CD4-positive, CD25-positive, alpha-beta regulatory T cell (primary cell): ENCODE measurements at regions not wholly inside any gene's neighbourhood (a gene's known extent, or its start where the extent isn't known, plus 50 kb on each side); places are given as distances from the start of the nearest gene placed in this dataset.
"Not testable (repeated sequence)": the region's sequence is repeated elsewhere in the genome, so short reads cannot be mapped to it uniquely, and the experiment has no call there.

Source experiments
- ATAC-seq, 2 donors: fragments of 150-1000 bp; cut with Tn5 transposase; one replicate each; pipeline ENCODE4 v1.10.0; 2021; ENCODE audit warnings: low read depth in 2 of 2, moderate number of reproducible peaks in 2 of 2, moderate library complexity in 1 of 2
- DNase-seq, 3 donors: peaks; one replicate each; pipeline versions ENCODE4 v3.0.0 to v3.0.0-alpha.2; 2012 to 2022; ENCODE audit warnings: mixed read lengths in 1 of 3
- H3K27ac ChIP-seq: one replicate; pipeline ENCODE4 v1.7.0; 2013; ENCODE audit warnings: mild to moderate bottlenecking, low read length; ENCODE audit not compliant: insufficient read depth, poor library complexity, severe bottlenecking
- H3K27me3 ChIP-seq: one replicate; pipeline ENCODE4 v1.7.0; 2013; ENCODE audit warnings: low read length; ENCODE audit not compliant: control insufficient read depth, insufficient read depth
- H3K36me3 ChIP-seq: one replicate; pipeline ENCODE4 v1.7.0; 2013; ENCODE audit warnings: mild to moderate bottlenecking, low read length, moderate library complexity; ENCODE audit not compliant: control insufficient read depth, insufficient read depth
- H3K4me1 ChIP-seq: 2 replicates; pipeline ENCODE4 v1.7.0; 2013; ENCODE audit warnings: mild to moderate bottlenecking, low read length; ENCODE audit not compliant: insufficient read depth, control insufficient read depth, poor library complexity, severe bottlenecking
- H3K4me3 ChIP-seq: one replicate; pipeline ENCODE4 v1.7.0; 2013; ENCODE audit warnings: low read depth, mild to moderate bottlenecking, low read length, moderate library complexity
- H3K9me3 ChIP-seq, 2 experiments: 1 replicate in 1 of 2; 2 replicates in 1 of 2; pipeline ENCODE4 v1.7.0; 2013; ENCODE audit warnings: low read length in 2 of 2, mild to moderate bottlenecking in 1 of 2, moderate library complexity in 1 of 2; ENCODE audit not compliant: control insufficient read depth in 2 of 2
- H3K27ac Mint-ChIP-seq, 3 donors: one replicate each; pipeline ENCODE4 v1.8.0; 2020 to 2022; ENCODE audit warnings: mild to moderate bottlenecking in 3 of 3, mixed read lengths in 3 of 3, moderate library complexity in 2 of 3
- H3K27me3 Mint-ChIP-seq: one replicate; pipeline ENCODE4 v1.8.0; 2022; ENCODE audit warnings: mild to moderate bottlenecking, mixed read lengths
- H3K36me3 Mint-ChIP-seq: one replicate; pipeline ENCODE4 v1.8.0; 2020; ENCODE audit warnings: mixed read lengths
- H3K4me1 Mint-ChIP-seq, 4 donors: one replicate each; pipeline ENCODE4 v1.8.0; 2020 to 2022; ENCODE audit warnings: mixed read lengths in 4 of 4, mild to moderate bottlenecking in 1 of 4
- H3K4me3 Mint-ChIP-seq, 4 donors: one replicate each; pipeline ENCODE4 v1.8.0; 2020 to 2022; ENCODE audit warnings: mild to moderate bottlenecking in 4 of 4, mixed read lengths in 4 of 4, moderate library complexity in 3 of 4
- H3K9me3 Mint-ChIP-seq, 7 donors: one replicate each; pipeline ENCODE4 v1.8.0; 2020 to 2022; ENCODE audit warnings: mixed read lengths in 7 of 7, mild to moderate bottlenecking in 3 of 7, moderate library complexity in 2 of 7

DNA sequence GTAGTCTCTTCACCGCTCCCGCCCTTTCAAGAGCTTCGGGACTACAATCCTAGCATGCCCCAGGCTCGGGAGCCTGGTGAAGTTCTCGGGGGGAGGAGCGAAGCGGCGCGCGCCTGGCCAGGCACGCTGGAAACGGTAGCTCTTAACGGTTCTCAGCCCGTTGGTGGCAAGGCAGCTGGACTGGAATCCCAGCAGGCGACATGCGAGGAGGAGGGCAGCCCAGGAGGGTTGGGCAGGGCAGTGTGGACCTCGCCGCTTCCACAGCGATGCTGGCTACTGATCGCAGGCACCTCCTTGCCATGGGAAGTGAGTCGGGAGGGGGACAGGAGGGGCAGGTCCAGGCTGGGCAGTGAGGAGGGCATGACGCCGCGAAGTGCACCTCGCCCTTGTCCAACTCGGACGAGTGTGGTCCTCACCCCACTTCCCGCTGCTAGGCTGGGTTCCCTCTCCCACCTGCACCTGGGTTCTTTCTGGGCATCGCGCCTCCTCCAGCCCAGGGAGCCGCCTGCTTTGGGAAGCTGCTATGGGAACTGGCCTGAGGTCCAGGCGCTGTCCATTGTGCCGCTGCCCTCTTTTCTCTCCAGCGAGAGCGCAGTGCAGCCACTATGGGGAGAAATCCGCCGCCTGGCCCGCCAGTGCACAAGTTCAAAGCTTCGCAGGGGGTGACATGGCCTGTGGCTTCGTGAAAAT lies 367.8 kb upstream of the NUPR2 start:
- no peaks in the 10 kb centered on the region for H3K27me3 Mint-ChIP-seq
- H3K9me3 Mint-ChIP-seq: peaks cover 4 to 57% (median 25%) of the 10 kb centered on the region in 7 donors
- no peak overlapping the region for H3K4me3 Mint-ChIP-seq
- Histone ChIP-seq H3K27me3 (no peaks in the 10 kb centered on the region), H3K27ac (no peak overlapping the region), H3K9me3 (peaks cover 16 to 62% of the 10 kb centered on the region in 2 experiments), H3K4me3 (no peak overlapping the region), H3K36me3 (no peaks in the 10 kb centered on the region), H3K4me1 (no peaks in the 10 kb centered on the region)
- no peak for DNase-seq
- no peak overlapping the region for H3K27ac Mint-ChIP-seq
- ATAC-seq: no peak
- no peaks in the 10 kb centered on the region for H3K36me3 Mint-ChIP-seq
- no peaks in the 10 kb centered on the region for H3K4me1 Mint-ChIP-seq

DNA sequence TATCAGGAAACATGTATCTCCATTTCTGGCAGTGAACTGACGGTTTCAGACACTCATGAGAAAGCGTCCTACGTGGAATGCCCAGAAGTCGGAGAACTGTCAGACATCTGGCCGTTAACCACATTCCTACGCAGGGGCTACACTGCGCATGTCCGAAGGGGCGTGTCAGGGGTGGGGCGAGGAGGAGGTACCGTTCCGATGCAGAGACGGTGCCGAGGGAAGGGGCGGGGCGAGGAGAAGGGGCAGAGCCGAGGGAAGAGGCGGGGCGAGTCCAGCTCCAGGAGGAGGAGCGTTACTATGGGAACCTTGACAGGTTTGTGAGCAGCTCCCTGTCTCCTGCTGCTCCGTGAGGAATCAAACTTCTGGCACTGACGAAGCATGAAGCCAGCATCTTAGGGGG lies 366.9 kb upstream of the NUPR2 start:
- Histone ChIP-seq H3K4me1 (no peaks in the 10 kb centered on the region), H3K36me3 (no peaks in the 10 kb centered on the region), H3K9me3 (peaks cover 12 to 71% of the 10 kb centered on the region in 2 experiments), H3K4me3 (no peak overlapping the region), H3K27me3 (no peaks in the 10 kb centered on the region), H3K27ac (no peak overlapping the region)
- DNase-seq (no peak), ATAC-seq (no peak)
- Mint-ChIP-seq H3K27me3 (no peaks in the 10 kb centered on the region), H3K4me1 (no peaks in the 10 kb centered on the region), H3K36me3 (no peaks in the 10 kb centered on the region), H3K27ac (no peak overlapping the region), H3K9me3 (peaks cover 5 to 62% (median 22%) of the 10 kb centered on the region in 7 donors), H3K4me3 (no peak overlapping the region)

DNA sequence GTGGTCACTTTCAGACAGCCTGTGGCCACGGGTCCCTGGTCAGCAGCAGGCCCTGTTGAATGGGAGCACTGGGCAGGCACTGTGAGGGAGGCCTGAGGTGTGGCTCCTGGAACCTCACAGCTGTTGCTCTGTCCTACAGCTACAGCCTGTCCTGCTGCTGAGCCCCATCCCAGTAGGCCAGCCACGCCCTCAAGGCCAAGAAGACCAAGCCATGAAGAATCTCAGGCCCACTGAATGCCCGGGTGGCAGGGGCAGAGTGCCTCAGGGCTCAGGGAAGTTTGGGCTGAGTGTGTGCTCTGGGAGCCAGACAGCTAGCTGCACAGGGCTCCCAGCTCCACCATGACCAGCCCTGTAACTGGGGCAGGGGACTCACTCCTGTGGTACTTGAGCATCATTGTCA lies 363.5 kb upstream of the NUPR2 start:
- ATAC-seq: no peak
- Histone ChIP-seq H3K4me1 (no peaks in the 10 kb centered on the region), H3K4me3 (no peak overlapping the region), H3K9me3 (peaks cover 10 to 92% of the 10 kb centered on the region in 2 experiments), H3K27ac (no peak overlapping the region), H3K27me3 (no peaks in the 10 kb centered on the region), H3K36me3 (no peaks in the 10 kb centered on the region)
- Mint-ChIP-seq H3K36me3 (peaks cover 3% of the 10 kb centered on the region), H3K27ac (no peak overlapping the region), H3K4me3 (no peak overlapping the region), H3K27me3 (no peaks in the 10 kb centered on the region), H3K9me3 (peaks cover 4 to 75% (median 22%) of the 10 kb centered on the region in 7 donors), H3K4me1 (no peaks in the 10 kb centered on the region)
- no peak for DNase-seq

DNA sequence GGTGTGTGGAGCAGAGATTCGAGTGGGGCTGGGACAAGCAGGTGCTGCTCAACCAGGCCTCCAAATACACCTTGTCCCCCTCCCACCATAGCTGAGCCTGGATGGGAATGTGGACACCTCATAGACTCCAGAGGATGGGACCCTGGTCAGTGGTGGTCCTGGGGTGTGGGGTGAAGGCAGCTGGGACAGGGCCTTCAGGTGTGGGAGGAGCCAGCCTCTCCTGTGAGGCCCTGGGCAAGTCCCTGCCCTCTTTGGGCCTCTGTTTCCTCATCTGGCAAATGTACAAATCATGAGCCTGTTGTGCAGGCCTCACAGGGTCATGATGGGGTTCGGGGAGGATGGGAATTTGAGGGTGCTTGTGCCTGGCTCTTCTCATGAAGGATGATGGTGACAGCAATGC lies 362.9 kb upstream of the NUPR2 start:
- Mint-ChIP-seq H3K4me3 (no peak overlapping the region), H3K27ac (no peak overlapping the region), H3K36me3 (peaks cover 3% of the 10 kb centered on the region), H3K9me3 (peaks cover 3 to 78% (median 22%) of the 10 kb centered on the region in 7 donors), H3K27me3 (no peaks in the 10 kb centered on the region), H3K4me1 (no peaks in the 10 kb centered on the region)
- Histone ChIP-seq H3K9me3 (peaks cover 10 to 92% of the 10 kb centered on the region in 2 experiments), H3K36me3 (no peaks in the 10 kb centered on the region), H3K4me1 (no peaks in the 10 kb centered on the region), H3K27ac (no peak overlapping the region), H3K4me3 (no peak overlapping the region), H3K27me3 (no peaks in the 10 kb centered on the region)
- DNase-seq (no peak), ATAC-seq (no peak)

DNA sequence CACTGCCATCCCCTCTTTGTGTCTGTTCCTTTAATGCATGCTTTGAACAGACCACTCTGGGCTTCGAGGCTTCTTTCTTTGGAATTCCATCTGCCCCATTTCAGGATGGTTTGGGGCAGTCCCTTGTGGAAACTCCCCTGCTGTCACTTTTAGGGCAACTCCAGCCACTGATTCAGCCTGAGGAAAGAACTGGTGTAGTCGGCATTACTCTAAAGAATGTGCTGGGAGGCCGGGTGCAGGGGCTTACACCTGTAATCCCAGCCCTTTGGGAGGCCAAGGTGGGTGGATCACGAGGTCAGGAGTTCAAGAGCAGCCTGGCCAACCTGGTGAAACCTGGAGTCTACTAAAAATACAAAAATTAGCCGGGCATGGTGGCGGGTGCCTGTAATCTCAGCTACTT lies 358.1 kb upstream of the NUPR2 start:
- Histone ChIP-seq H3K27me3 (no peaks in the 10 kb centered on the region), H3K36me3 (no peaks in the 10 kb centered on the region), H3K4me1 (no peaks in the 10 kb centered on the region), H3K4me3 (no peak overlapping the region), H3K9me3 (peaks cover 29 to 98% of the 10 kb centered on the region in 2 experiments), H3K27ac (no peak overlapping the region)
- ATAC-seq: no peak
- Mint-ChIP-seq H3K27ac (no peak overlapping the region), H3K36me3 (peaks cover 3% of the 10 kb centered on the region), H3K4me1 (no peaks in the 10 kb centered on the region), H3K4me3 (no peak overlapping the region), H3K9me3 (peaks cover 0 to 79% (median 16%) of the 10 kb centered on the region in 7 donors), H3K27me3 (no peaks in the 10 kb centered on the region)
- DNase-seq: no peak

DNA sequence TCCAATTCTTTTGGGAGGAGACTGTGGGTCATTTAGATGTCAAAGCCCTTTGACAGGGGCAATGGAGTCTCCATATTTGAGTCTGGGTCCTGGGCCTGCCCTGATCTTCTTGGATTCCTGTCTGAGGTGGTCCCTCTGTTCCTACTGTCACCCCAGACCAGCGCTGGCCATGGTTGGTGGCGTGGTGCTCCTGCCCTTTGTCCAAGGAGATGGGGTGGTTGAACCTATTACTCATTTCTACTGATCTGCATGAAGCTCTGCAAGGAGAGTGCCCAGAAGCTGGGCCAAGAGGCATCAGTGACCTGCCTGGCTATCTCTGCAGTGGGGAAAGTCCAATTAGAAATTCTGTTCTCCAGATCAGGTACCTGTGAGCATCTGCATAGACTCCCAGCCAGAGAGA lies 355.6 kb upstream of the NUPR2 start:
- Histone ChIP-seq H3K27me3 (no peaks in the 10 kb centered on the region), H3K4me3 (no peak overlapping the region), H3K9me3 (peaks cover 51 to 98% of the 10 kb centered on the region in 2 experiments), H3K27ac (no peak overlapping the region), H3K36me3 (no peaks in the 10 kb centered on the region), H3K4me1 (no peaks in the 10 kb centered on the region)
- Mint-ChIP-seq H3K9me3 (peaks cover 0 to 74% (median 10%) of the 10 kb centered on the region in 7 donors), H3K4me1 (no peaks in the 10 kb centered on the region), H3K27me3 (no peaks in the 10 kb centered on the region), H3K27ac (no peak overlapping the region), H3K36me3 (no peaks in the 10 kb centered on the region), H3K4me3 (no peak overlapping the region)
- no peak for DNase-seq
- no peak for ATAC-seq

DNA sequence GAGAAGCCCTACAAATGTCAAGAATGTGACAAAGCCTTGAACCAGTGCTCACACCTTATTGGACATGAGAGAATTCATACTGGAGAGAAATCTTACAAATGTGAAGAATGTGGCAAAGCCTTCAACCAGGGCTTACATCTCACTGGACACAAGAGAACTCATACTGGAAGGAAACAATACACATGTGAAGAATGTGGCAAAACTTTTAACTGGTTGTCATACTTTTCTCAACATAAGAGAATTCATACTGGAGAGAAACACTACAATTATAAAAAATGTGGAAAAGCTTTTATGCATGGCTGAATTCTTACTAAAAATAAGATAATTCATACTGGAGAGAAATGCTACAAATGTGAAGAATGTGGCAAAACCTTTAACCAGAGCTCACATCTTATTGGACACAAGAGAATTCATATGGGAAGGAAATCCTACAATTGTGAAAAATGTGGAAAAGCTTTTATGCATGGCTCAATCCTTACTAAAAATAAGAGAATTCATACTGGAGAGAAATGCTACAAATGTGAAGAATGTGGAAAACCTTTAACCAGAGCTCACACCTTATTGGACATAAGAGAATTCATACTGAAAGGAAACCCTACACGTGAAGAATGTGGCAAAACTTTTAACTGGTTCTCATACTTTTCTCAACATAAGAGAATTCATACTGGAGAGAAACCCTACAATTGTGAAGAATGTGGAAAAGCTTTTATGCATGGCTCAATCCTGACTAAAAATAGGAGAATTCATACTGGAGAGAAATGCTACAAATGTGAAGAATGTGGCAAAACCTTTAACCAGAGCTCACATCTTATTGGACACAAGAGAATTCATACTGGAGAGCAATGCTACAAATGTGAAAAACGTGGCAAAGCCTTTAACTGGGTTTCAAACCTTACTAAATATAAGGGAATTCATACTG lies 350.6 kb upstream of the NUPR2 start:
- H3K27me3 Mint-ChIP-seq, ATAC-seq, H3K27me3 ChIP-seq, H3K4me1 ChIP-seq, DNase-seq, H3K4me3 ChIP-seq, H3K27ac Mint-ChIP-seq, H3K36me3 Mint-ChIP-seq, H3K36me3 ChIP-seq, H3K4me1 Mint-ChIP-seq, H3K4me3 Mint-ChIP-seq, H3K27ac ChIP-seq: not testable (repeated sequence)
- peaks cover 75 to 90% of the 10 kb centered on the region in 2 experiments for H3K9me3 ChIP-seq
- H3K9me3 Mint-ChIP-seq: peaks cover 0 to 78% (median 20%) of the 10 kb centered on the region in 7 donors
